Gastrocnemius medialis (tissue), 4 donors: ENCODE measurements at regions not wholly inside any gene's neighbourhood (a gene's known extent, or its start where the extent isn't known, plus 50 kb on each side); places are given as distances from the start of the nearest gene placed in this dataset.

Experiments used
- ATAC-seq, 2 donors: fragments of 150-250 bp; one replicate each; pipeline ENCODE4 v1.9.1; 2016
- DNase-seq, 2 donors: peaks; one replicate each; pipeline ENCODE4 v3.0.0-alpha.2; 2019
- H3K27ac ChIP-seq, 4 donors: fragments of 200-600 bp; sonication (generic); 1 replicate in 1 of 4; 2 replicates in 3 of 4; pipeline ENCODE4 v1.5.1; 2016 to 2018; ENCODE audit warnings: mild to moderate bottlenecking in 2 of 4, moderate library complexity in 1 of 4
- H3K27me3 ChIP-seq, 3 donors: fragments of 200-600 bp; sonication (generic) in 2 of 3; 1 replicate in 1 of 3; 2 replicates in 2 of 3; pipeline versions ENCODE4 v1.5.1 to v1.6.0; 2016 to 2019; ENCODE audit warnings: mild to moderate bottlenecking in 1 of 3, moderate library complexity in 1 of 3
- H3K36me3 ChIP-seq, 2 donors: fragments of 200-600 bp; sonication (generic) in 1 of 2; one replicate each; pipeline ENCODE4 v1.5.1; 2017 to 2018
- H3K4me1 ChIP-seq, 2 donors: fragments of 200-600 bp; sonication (generic) in 1 of 2; one replicate each; pipeline ENCODE4 v1.5.1; 2016 to 2017; ENCODE audit warnings: mild to moderate bottlenecking in 2 of 2
- H3K4me3 ChIP-seq, 4 donors: fragments of 200-600 bp; sonication (generic) in 3 of 4; 1 replicate in 1 of 4; 2 replicates in 3 of 4; pipeline ENCODE4 v1.5.1; 2016 to 2019; ENCODE audit warnings: mild to moderate bottlenecking in 2 of 4
- H3K9me3 ChIP-seq, 3 donors: fragments of 200-600 bp; sonication (generic) in 2 of 3; 1 replicate in 1 of 3; 2 replicates in 2 of 3; pipeline ENCODE4 v1.5.1; 2016 to 2019
- POLR2A ChIP-seq, 2 donors: fragments of 450-650 bp; IDR thresholded peaks; one replicate each; pipeline ENCODE4 v1.6.1; 2017; ENCODE audit warnings: antibody characterized with exemption in 2 of 2, mild to moderate bottlenecking in 2 of 2, moderate library complexity in 2 of 2
- in situ Hi-C, 4 donors: fragments of 200-750 bp; cut with MboI; loops; one replicate each; pipeline versions ENCODE4 v1.15.0 to v1.8.0; 2017; ENCODE audit warnings: low sequenced_read_pairs in 4 of 4
- intact Hi-C: fragments of 100-400 bp; cut with DNase I; formaldehyde crosslinking; loops from one replicate; pipeline ENCODE4 v1.15.1; 2023; ENCODE audit warnings: low total_unique reads
- TF ChIP-seq, protein P1 (sequence below), 5 experiments: fragments of 450-650 bp in 3 of 5; fragments of 200-600 bp in 2 of 5; sonication (generic) in 2 of 5; IDR thresholded peaks in 4 of 5; conservative IDR thresholded peaks in 1 of 5; 1 replicate in 4 of 5; 2 replicates in 1 of 5; pipeline ENCODE4 v1.5.1; 2016 to 2019; ENCODE audit warnings: antibody characterized with exemption in 5 of 5, mild to moderate bottlenecking in 3 of 5, moderate library complexity in 3 of 5

DNA sequence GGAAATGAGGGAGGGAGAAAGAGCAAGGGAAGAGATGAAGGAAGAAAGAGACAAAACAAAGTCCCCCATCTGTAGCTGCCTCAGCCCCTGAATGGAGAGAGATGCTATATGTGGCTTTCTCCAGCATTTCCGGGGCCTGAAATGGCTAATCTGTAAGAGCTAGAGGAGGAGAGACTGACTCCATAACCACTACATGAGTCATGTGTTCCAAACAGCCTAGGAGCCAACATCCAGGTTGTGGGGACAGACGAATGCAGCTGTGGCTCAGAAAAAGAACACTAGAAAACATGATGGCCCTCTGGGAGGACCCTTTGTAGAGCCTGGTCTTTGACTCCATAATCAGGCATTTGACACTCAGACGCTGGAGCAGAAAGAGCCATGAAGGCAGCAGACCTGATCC is 292.0 kb upstream of the ZNF507 start:
- Histone ChIP-seq H3K36me3 (no peaks in the 10 kb centered on the region), H3K4me3 (no peak overlapping the region), H3K9me3 (no peaks in the 10 kb centered on the region), H3K4me1 (no peaks in the 10 kb centered on the region), H3K27ac (no peak overlapping the region), H3K27me3 (no peaks in the 10 kb centered on the region)
- ATAC-seq (no peak), DNase-seq (no peak)
- in situ Hi-C loops (no loop called here), intact Hi-C loops (no loop called here)
- no peak for TF ChIP-seq POLR2A (IDR thresholded peaks at IDR 0.05)
- TF ChIP-seq, protein P1, sequence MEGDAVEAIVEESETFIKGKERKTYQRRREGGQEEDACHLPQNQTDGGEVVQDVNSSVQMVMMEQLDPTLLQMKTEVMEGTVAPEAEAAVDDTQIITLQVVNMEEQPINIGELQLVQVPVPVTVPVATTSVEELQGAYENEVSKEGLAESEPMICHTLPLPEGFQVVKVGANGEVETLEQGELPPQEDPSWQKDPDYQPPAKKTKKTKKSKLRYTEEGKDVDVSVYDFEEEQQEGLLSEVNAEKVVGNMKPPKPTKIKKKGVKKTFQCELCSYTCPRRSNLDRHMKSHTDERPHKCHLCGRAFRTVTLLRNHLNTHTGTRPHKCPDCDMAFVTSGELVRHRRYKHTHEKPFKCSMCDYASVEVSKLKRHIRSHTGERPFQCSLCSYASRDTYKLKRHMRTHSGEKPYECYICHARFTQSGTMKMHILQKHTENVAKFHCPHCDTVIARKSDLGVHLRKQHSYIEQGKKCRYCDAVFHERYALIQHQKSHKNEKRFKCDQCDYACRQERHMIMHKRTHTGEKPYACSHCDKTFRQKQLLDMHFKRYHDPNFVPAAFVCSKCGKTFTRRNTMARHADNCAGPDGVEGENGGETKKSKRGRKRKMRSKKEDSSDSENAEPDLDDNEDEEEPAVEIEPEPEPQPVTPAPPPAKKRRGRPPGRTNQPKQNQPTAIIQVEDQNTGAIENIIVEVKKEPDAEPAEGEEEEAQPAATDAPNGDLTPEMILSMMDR (IDR thresholded peaks at IDR 0.05 in 4 of 5, conservative IDR thresholded peaks at IDR 0.05 in 1 of 5), result no peak

DNA sequence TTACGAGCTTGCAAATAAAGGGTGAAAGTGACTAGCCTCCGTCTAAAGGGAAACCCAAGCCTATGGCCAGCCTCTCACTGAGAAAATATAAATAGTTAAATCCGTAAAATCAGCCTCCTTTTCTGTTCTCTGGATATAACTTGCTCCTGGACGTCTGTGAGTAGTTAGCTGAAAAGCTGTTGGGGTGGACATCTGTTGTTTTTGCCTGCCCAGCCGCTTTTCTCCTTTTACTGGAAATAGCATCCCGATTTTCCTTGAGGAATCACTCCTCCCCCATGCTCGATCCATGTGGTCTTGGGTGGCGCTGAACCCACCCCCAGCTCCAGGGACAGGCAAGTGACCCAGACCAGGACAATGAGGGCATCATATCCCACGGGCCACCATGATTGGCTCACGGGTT is 291.5 kb upstream of the ZNF507 start:
- ATAC-seq (no peak), DNase-seq (no peak)
- in situ Hi-C loops (no loop called here), intact Hi-C loops (no loop called here)
- no peaks in the 10 kb centered on the region for H3K27me3 ChIP-seq
- H3K36me3 ChIP-seq, result no peaks in the 10 kb centered on the region
- H3K4me3 ChIP-seq, result no peak overlapping the region
- H3K9me3 ChIP-seq, result no peaks in the 10 kb centered on the region
- no peak for TF ChIP-seq POLR2A (IDR thresholded peaks at IDR 0.05)
- TF ChIP-seq, protein P1 (IDR thresholded peaks at IDR 0.05 in 4 of 5, conservative IDR thresholded peaks at IDR 0.05 in 1 of 5), result no peak
- no peaks in the 10 kb centered on the region for H3K4me1 ChIP-seq
- H3K27ac ChIP-seq, result no peak overlapping the region

DNA sequence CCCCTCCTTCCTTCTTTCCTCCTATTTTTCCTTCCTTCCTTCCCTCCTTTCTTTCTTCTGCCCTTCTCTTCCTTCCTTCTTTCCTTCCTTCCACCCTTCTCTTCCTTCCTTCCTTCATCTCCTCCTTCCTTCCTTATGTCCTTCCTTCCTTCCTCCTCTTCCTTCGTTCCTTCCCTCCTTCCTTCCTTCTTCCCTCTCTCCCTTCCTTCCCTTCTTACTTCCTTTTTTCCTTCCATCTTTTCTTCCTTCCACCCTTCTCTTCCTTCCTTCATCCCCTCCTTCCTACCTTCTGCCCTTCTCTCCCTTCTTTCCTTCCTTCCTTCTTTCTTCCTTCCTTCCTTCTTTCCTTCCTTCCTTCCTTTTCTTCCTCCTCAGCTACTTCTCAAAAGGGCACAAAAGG is 287.3 kb upstream of the ZNF507 start:
- TF ChIP-seq, protein P1 (IDR thresholded peaks at IDR 0.05 in 4 of 5, conservative IDR thresholded peaks at IDR 0.05 in 1 of 5), result no peak
- no peak for TF ChIP-seq POLR2A (IDR thresholded peaks at IDR 0.05)
- H3K27me3 ChIP-seq, result no peaks in the 10 kb centered on the region
- intact Hi-C loops, result no loop called here

DNA sequence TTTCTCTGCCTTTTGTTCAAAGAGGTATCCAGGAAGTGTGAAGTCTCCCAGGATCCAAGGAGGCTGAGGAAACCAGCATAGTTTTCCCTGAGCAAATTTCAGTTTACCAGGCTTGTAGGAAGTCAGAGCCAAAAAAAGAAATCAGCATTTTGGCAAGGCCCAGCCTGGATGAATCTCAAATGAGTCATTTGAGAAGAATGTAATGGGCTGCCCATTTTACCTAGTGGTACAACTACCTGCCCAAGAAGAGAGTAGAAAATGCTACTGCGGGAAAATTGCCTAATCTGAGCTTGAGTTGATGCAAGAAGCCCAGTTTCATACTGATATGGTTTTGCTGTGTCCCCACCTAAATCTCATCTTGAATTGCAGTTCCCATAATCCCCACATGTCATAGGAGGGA is 284.1 kb upstream of the ZNF507 start:
- Histone ChIP-seq H3K36me3 (no peaks in the 10 kb centered on the region), H3K27ac (no peak overlapping the region), H3K27me3 (no peaks in the 10 kb centered on the region), H3K9me3 (no peaks in the 10 kb centered on the region), H3K4me3 (no peak overlapping the region), H3K4me1 (no peaks in the 10 kb centered on the region)
- in situ Hi-C loops, result no loop called here
- ATAC-seq, result no peak
- no peak for DNase-seq
- TF ChIP-seq POLR2A (IDR thresholded peaks at IDR 0.05), result no peak
- TF ChIP-seq, protein P1 (IDR thresholded peaks at IDR 0.05 in 4 of 5, conservative IDR thresholded peaks at IDR 0.05 in 1 of 5), result no peak
- intact Hi-C loops, result no loop called here

More for the DNA sequence above, 287.3 kb upstream of the ZNF507 start:
- Histone ChIP-seq H3K36me3 (no peaks in the 10 kb centered on the region), H3K27ac (no peak overlapping the region), H3K4me1 (no peaks in the 10 kb centered on the region), H3K9me3 (no peaks in the 10 kb centered on the region), H3K4me3 (no peak overlapping the region)
- ATAC-seq, result no peak
- in situ Hi-C loops, result no loop called here
- DNase-seq, result no peak

DNA sequence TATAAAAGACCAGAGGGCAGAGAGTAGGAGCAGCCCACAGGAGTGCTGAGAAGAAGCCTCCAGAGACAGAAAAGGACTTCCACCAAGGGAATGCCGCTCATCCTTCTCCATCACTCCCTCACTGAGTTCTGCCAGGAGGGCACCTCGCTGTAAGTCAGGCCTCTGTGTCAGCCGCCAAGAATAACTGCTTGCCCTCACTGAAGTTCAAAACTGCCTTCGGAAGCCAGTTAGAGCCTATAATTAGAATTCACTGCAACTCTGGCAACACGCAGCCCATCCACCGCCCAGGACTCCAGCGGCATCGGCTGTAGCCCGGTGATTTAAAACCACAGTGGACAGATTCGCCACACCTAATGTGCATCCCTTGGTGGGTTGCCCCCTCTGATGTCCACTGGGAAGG is 281.8 kb upstream of the ZNF507 start:
- intact Hi-C loops (no loop called here), in situ Hi-C loops (no loop called here)
- Histone ChIP-seq H3K9me3 (no peaks in the 10 kb centered on the region), H3K4me3 (no peak overlapping the region), H3K4me1 (no peaks in the 10 kb centered on the region), H3K36me3 (no peaks in the 10 kb centered on the region), H3K27me3 (no peaks in the 10 kb centered on the region), H3K27ac (no peak overlapping the region)
- peak in 1 of 2 donors; percentile 28 for DNase-seq
- peak in 1 of 2 donors; percentile 79 for ATAC-seq
- no peak for TF ChIP-seq POLR2A (IDR thresholded peaks at IDR 0.05)
- TF ChIP-seq, protein P1 (IDR thresholded peaks at IDR 0.05 in 4 of 5, conservative IDR thresholded peaks at IDR 0.05 in 1 of 5), result no peak
